Progenitor cell of endocrine pancreas (in vitro differentiated cells): ENCODE measurements at regions not wholly inside any gene's neighbourhood (a gene's known extent, or its start where the extent isn't known, plus 50 kb on each side); places are given as distances from the start of the nearest gene placed in this dataset.

Source experiments
- DNase-seq: peaks from one replicate; pipeline ENCODE4 v3.0.0; 2021; ENCODE audit warnings: low spot score; ENCODE audit not compliant: unreplicated experiment
- H3K27ac Mint-ChIP-seq: 2 replicates; pipeline ENCODE4 v1.8.0; 2021; ENCODE audit warnings: mild to moderate bottlenecking, moderate library complexity, mixed read lengths
- H3K27me3 Mint-ChIP-seq: 2 replicates; pipeline ENCODE4 v1.8.0; 2021; ENCODE audit warnings: mixed read lengths
- H3K36me3 Mint-ChIP-seq: 2 replicates; pipeline ENCODE4 v1.8.0; 2022; ENCODE audit warnings: mixed read lengths; ENCODE audit not compliant: insufficient read depth
- H3K4me1 Mint-ChIP-seq: 2 replicates; pipeline ENCODE4 v1.8.0; 2021; ENCODE audit warnings: low read depth, mixed read lengths
- H3K4me3 Mint-ChIP-seq: 2 replicates; pipeline ENCODE4 v1.8.0; 2021; ENCODE audit warnings: low read depth, mild to moderate bottlenecking, moderate library complexity, mixed read lengths
- H3K9me3 Mint-ChIP-seq: 2 replicates; pipeline ENCODE4 v1.8.0; 2021; ENCODE audit warnings: low read depth, mixed read lengths
- CTCF ChIP-seq: fragments of 200-600 bp; sonication (generic); IDR thresholded peaks from one replicate; pipeline ENCODE4 v1.5.0; 2021; ENCODE audit warnings: antibody characterized with exemption, mild to moderate bottlenecking; ENCODE audit not compliant: unreplicated experiment

- no peak overlapping the region for H3K4me3 Mint-ChIP-seq
- no peak overlapping the region for H3K27ac Mint-ChIP-seq
- no peak for DNase-seq
- H3K36me3 Mint-ChIP-seq: no peaks in the 10 kb centered on the region
- H3K4me1 Mint-ChIP-seq: peaks cover 7% of the 10 kb centered on the region
- H3K27me3 Mint-ChIP-seq: no peaks in the 10 kb centered on the region
- H3K9me3 Mint-ChIP-seq: no peaks in the 10 kb centered on the region
- TF ChIP-seq CTCF: no peak
Observed at GRCh38 chr3:154664714-154665113, 234.7 kb upstream of the GPR149 start.

GRCh38 chr3:154662851-154663250, 232.9 kb upstream of the GPR149 start:
- no peak for TF ChIP-seq CTCF
- Mint-ChIP-seq H3K4me1 (peaks cover 7% of the 10 kb centered on the region), H3K4me3 (no peak overlapping the region)

GRCh38 chr3:154660811-154661210, 230.8 kb upstream of the GPR149 start:
- H3K27me3 Mint-ChIP-seq: peaks cover 3% of the 10 kb centered on the region
- no peaks in the 10 kb centered on the region for H3K36me3 Mint-ChIP-seq
- DNase-seq: no peak
- H3K4me3 Mint-ChIP-seq: no peak overlapping the region
- H3K4me1 Mint-ChIP-seq: peaks cover 7% of the 10 kb centered on the region
- no peak overlapping the region for H3K27ac Mint-ChIP-seq
- TF ChIP-seq CTCF: no peak
- H3K9me3 Mint-ChIP-seq: no peaks in the 10 kb centered on the region

More at GRCh38 chr3:154662851-154663250, 232.9 kb upstream of the GPR149 start:
- Mint-ChIP-seq H3K36me3 (no peaks in the 10 kb centered on the region), H3K27me3 (no peaks in the 10 kb centered on the region), H3K9me3 (no peaks in the 10 kb centered on the region), H3K27ac (no peak overlapping the region)
- DNase-seq: no peak

GRCh38 chr3:154658000-154658399, 228.0 kb upstream of the GPR149 start:
- Mint-ChIP-seq H3K27ac (no peak overlapping the region), H3K36me3 (no peaks in the 10 kb centered on the region), H3K4me3 (no peak overlapping the region), H3K27me3 (peaks cover 3% of the 10 kb centered on the region), H3K9me3 (peaks cover 3% of the 10 kb centered on the region), H3K4me1 (peaks cover 7% of the 10 kb centered on the region)
- DNase-seq: no peak
- TF ChIP-seq CTCF: no peak

GRCh38 chr3:154657218-154657617, 227.2 kb upstream of the GPR149 start:
- Mint-ChIP-seq H3K27ac (no peak overlapping the region), H3K27me3 (peaks cover 3% of the 10 kb centered on the region), H3K4me1 (peaks cover 9% of the 10 kb centered on the region), H3K9me3 (peaks cover 3% of the 10 kb centered on the region), H3K4me3 (no peak overlapping the region), H3K36me3 (no peaks in the 10 kb centered on the region)
- no peak for DNase-seq
- no peak for TF ChIP-seq CTCF

- H3K4me1 Mint-ChIP-seq: peaks cover 12% of the 10 kb centered on the region
- H3K27me3 Mint-ChIP-seq: peaks cover 11% of the 10 kb centered on the region
- DNase-seq: no peak
- H3K27ac Mint-ChIP-seq: no peak overlapping the region
- H3K9me3 Mint-ChIP-seq: peaks cover 3% of the 10 kb centered on the region
- TF ChIP-seq CTCF: no peak
- H3K4me3 Mint-ChIP-seq: no peak overlapping the region
- H3K36me3 Mint-ChIP-seq: no peaks in the 10 kb centered on the region
Observed at GRCh38 chr3:154656486-154656885, 226.5 kb upstream of the GPR149 start.
